Activated CD4-positive, alpha-beta T cell treated with anti-CD3 and anti-CD28 coated beads for 1 hour (primary cell): ENCODE measurements at regions not wholly inside any gene's neighbourhood (a gene's known extent, or its start where the extent isn't known, plus 50 kb on each side); places are given as distances from the start of the nearest gene placed in this dataset.
"Not testable (repeated sequence)": the region's sequence is repeated elsewhere in the genome, so short reads cannot be mapped to it uniquely, and the experiment has no call there.

ENCODE experiments used
- DNase-seq: peaks from one replicate; pipeline ENCODE4 v3.0.0-alpha.2; 2020

GRCh38 chr12:131230340-131231031 is 276.8 kb downstream of the ADGRD1 start:
- DNase-seq = no peak

GRCh38 chr12:131231032-131231980 is 277.6 kb downstream of the ADGRD1 start:
- DNase-seq = no peak

GRCh38 chr12:131232036-131232435 is 278.3 kb downstream of the ADGRD1 start:
- no peak for DNase-seq

GRCh38 chr12:131232872-131233271 is 279.2 kb downstream of the ADGRD1 start:
- DNase-seq = not testable (repeated sequence)

GRCh38 chr12:131233850-131234789 is 280.4 kb downstream of the ADGRD1 start:
- not testable (repeated sequence) for DNase-seq

- not testable (repeated sequence) for DNase-seq
Measured at GRCh38 chr12:131234841-131235271, 281.1 kb downstream of the ADGRD1 start.

GRCh38 chr12:131235871-131236271 is 282.2 kb downstream of the ADGRD1 start:
- no peak for DNase-seq

- no peak for DNase-seq
Measured at GRCh38 chr12:131239384-131240094, 285.8 kb downstream of the ADGRD1 start.

GRCh38 chr12:131241517-131241916 is 287.8 kb downstream of the ADGRD1 start:
- no peak for DNase-seq

GRCh38 chr12:131242741-131243496 is 289.2 kb downstream of the ADGRD1 start:
- DNase-seq = no peak

GRCh38 chr12:131244157-131244688 is 290.5 kb downstream of the ADGRD1 start:
- DNase-seq = not testable (repeated sequence)

GRCh38 chr12:131245161-131245560 is 291.5 kb downstream of the ADGRD1 start:
- DNase-seq = not testable (repeated sequence)

GRCh38 chr12:131245564-131246355 is 292.1 kb downstream of the ADGRD1 start:
- DNase-seq = no peak

- not testable (repeated sequence) for DNase-seq
Measured at GRCh38 chr12:131247026-131247725, 293.5 kb downstream of the ADGRD1 start.

GRCh38 chr12:131247875-131248274 is 294.2 kb downstream of the ADGRD1 start:
- not testable (repeated sequence) for DNase-seq

GRCh38 chr12:131249246-131250027 is 295.7 kb downstream of the ADGRD1 start:
- DNase-seq = no peak

- DNase-seq = no peak
Measured at GRCh38 chr12:131250028-131250950, 296.6 kb downstream of the ADGRD1 start.
